Stimulated activated naive CD4-positive, alpha-beta T cell (primary cell): ENCODE measurements at regions not wholly inside any gene's neighbourhood (a gene's known extent, or its start where the extent isn't known, plus 50 kb on each side); places are given as distances from the start of the nearest gene placed in this dataset.

Experiments
- DNase-seq, 6 experiments: peaks; one replicate each; lab custom pipeline; 2025; lab: John Stamatoyannopoulos, UW

DNA sequence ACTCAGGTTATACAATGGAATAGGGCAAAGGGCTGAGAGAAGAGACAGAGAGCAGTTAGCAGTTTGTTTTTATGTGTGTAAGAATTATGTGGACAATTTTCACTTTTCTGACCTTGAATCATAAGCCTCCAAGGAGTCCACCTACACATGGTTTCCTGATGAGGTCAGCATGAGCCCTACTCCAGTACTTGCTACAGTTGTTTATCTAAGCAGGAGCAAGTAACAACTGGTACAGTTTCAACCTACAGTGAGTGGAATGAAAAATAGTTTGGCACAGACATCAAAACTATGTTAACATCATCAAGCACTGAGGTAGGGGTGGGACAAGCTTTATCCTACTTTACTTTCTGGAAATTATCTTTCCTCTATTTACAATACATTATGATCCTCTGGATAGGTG lies 426.7 kb upstream of the ID4 start:
- DNase-seq = no peak

DNA sequence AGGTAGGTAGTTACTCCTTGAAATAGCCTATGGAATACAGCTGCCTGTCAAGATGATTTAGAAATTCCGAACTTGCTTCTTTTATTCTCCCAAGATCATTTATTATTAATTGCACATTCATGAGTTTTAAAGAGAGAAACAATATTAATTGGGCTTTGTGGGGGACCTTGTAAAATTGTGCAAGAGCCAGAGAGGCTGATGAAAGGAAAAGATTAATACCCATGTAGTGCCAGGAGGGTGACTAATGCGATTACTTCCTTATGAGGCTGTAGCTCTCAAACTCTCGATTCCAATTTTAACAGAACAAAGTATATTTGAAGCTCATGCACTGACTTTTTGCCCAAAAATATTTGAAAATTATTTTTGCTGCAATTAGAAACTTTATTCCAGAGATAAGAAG lies 423.8 kb upstream of the ID4 start:
- DNase-seq = no peak

DNA sequence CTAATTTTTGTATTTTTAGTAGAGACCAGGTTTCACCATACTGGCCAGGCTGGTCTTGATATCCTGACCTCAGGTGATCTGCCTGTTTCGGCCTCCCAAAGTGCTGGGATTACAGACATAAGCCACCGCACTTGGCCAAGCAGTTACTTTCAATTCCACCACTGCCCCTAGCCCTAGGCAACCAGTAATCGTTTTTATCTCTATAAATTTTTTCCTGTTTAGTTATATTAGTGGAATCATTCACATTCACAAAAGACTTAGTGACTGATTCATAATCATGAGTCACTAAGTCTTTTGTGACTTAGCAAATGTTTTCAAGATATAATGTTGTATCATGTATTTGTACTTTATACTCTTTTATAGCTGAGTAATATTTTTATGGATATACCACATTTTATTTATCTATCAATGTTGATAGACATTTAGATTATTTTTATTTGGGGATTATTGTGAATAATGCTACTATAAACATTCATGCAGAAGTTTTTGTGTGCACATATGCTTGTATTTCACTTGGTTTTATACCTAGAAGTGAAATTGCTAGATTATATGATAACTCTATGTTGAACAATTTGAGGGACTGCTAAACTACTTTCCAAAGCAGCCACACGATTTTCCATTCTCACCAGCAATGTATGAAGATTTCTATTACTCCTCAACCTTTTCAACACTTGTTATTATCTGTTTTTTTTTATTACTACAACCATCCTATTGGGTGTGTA lies 421.4 kb upstream of the ID4 start:
- DNase-seq = no peak

DNA sequence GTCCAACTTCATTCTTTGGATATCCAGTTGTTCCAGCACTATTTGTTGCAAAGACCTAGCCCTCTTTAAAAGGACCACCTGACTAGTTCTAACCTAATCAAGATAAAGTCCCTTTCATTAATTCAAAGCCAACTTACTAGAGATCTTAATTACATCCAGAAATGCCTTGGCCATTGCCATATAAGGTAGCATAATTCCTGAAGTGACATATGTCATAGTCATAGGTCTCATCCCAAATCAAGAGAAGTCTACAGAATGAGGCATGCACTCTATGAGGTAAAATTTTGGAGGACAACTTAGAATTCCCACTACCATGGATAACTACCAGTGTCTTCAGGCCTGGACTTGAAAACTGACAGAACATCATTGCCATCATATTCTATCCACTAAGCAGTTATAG lies 420.4 kb upstream of the ID4 start:
- no peak for DNase-seq

DNA sequence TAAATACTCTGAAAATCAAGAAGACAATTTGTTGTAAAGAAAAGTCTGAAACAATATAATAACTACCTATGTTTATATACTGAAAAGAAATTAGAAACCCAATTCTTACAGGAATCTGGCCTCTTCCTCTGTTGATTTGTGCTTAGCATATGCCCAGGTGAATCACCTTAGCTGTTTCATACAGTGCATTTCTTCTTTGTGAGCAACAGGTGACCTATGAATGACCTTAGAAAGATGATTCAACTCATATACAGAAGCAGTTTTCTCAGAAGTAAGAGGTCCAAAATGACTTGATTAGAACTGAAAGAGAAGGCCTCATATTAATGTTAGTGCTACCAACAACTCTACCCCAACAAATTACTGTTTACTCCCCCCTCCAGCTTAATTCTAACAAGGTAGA lies 419.5 kb upstream of the ID4 start:
- no peak for DNase-seq

DNA sequence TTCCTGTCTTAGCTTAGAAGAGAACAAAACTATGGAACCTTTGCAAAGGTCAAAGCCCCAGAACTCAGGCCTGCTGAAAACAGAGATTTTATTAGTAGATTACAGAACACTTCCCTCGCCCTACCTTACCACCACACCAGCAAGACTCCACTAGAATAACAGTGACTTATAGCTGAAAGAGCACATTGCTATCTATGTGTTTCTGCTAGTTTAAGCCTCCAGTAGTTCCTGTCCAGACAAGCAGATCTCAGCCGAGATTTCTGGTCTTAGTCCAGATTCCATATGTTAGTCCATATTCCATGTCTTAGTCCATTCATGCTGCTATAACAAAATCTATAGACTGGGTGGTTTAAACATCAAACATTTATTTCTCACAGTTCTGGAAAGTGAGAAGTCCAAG lies 412.3 kb upstream of the ID4 start:
- no peak for DNase-seq

DNA sequence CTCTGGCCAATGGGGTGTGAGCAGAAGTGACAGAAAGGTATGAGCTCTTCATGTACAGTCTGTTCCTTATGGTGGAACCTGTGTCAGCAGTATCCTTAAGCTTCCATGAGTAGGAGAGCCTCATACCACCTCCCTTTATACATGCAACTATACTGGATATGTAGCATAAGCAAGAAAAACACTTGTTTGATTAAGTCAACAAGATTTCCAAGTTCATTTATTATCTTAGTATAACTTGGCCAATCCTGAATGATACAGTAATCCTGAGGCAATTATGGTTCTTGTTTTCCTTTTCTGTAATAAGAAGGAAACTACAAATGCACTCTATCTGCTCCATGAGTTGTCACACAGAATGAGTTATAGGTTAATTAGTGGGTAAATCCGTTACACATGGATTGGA lies 409.6 kb upstream of the ID4 start:
- no peak for DNase-seq

DNA sequence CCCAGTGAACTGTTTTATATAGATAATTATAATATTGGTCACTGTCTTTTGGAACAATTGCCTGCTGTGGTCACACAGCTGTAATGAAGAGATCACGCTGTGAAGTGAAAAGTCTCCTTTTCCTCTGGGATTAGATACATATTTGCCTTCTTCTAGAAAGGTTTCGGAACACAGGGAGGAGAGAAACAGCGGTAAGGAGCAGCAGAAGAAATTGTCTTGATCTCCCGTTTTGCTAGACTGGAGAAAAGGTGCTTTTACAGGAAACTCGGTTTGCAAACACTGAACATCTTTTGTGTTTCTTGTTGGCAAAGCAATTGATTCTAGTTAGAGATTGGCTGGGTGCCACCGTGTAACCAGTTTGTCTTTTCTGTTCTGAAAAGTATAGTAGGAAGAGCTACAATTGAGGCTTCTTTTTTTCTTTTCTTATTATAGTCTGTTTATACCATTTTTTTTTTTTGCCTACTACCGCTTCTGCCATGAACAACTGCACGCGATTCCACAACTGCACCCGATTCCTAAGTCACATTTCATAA lies 404.1 kb upstream of the ID4 start:
- DNase-seq = no peak

DNA sequence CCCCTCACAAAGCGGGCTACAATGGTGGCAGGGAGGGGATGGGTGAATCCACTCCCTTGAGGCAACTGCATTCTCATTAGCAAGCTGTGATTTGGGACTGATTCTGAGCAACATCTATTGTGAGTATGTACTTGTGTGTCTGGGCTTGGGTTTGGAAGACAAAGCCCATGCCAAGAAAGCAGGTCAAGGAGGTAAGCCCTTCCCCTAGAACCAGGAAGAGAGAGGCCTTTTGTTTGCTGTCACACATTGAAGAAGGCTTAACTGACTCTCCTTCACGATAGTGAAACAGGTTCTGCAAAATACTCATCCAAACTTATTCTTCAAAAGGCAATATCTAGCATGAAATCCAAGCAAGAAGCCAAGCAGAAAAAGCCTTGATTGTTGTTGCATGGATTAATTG lies 403.1 kb upstream of the ID4 start:
- no peak for DNase-seq

DNA sequence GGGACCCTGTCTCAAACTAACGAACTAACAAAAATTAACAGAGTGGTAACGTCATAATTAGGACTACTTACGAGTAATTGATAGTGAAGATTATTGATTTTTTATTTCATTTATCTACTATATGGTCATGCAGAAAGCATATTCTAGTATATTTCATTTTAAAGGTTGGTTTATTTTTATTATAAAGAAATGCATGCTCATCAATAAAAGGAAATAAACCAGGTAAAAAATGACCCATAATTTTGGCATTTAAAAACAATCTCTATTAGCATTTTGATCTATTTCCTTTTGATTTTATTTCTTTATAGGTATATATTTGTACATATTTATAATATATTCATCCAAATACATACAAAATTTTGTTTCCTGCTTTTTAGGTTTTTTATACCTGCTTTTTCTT lies 401.4 kb upstream of the ID4 start:
- DNase-seq = no peak

DNA sequence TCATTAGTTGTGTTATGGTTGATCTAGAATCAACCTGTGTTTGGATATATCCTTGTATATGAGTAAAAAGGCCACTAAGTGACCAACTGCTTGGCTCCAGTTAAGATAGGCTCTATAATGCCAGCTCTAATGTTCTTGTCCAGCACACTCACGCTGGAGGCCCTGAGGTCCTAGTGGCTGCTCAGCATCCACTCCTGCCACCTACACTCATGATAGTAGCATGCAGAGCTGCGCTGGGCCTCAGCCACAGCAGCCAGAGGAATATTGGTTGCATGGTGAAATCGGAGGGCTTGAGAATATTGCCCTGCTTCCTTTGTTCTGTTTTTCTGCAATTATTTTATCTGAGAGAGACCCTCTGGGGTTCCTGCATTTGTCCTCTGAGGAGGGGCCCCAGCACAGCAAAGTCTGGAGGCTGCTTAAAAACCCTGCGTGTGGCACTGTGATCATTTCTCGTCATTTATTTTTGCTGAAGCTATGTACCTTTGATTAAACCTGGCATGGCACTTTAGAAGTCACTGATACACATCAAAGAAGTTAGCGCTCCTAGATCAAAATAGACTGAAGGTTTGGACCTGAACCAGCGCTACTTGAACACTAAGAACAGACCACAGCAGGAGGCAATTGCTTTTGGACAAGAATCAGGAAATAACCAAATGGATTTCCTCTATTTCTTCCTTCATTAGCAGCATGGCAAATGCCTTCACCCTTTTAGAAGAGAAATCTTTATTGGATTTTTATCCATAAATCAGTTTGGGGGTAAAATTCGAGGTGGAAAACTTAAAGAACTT lies 398.4 kb upstream of the ID4 start:
- no peak for DNase-seq

DNA sequence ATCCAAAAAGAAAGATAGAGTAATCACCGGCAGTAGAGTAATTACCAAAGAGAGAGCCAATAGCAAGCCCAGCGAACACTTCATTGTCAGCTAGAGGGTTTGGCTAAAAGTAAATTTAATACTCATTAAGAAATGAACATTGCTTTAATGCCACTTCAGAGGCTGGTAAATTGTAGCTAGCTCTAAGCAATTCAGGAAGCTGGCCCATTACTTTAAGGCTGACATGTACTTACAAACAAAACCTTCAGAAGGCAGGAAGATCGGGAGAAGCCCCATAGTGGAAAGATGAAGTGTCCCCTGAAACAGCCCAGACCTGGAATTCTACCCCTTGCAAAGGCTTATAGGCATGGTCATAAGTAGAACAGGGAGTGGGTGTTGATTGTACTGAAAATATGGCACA lies 396.6 kb upstream of the ID4 start:
- no peak for DNase-seq

DNA sequence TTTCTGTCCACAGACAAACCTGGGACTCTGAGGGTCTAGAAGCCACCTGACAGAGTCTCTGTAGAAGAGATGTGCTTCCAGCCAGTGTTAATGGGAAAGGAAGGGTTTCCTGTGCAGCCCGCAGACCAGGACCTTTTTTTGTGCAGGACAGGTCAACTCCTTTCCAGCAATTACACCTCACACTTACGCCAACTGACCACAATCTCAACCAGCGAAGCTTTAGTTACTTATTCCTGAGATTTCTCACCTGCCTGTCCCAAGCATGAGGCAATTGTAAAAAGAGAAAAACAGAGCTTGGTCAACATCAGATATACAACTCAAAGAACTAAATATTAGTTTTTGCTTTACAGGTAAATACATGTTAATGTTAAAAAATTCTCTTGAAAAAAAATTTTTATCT lies 393.8 kb upstream of the ID4 start:
- DNase-seq = no peak

DNA sequence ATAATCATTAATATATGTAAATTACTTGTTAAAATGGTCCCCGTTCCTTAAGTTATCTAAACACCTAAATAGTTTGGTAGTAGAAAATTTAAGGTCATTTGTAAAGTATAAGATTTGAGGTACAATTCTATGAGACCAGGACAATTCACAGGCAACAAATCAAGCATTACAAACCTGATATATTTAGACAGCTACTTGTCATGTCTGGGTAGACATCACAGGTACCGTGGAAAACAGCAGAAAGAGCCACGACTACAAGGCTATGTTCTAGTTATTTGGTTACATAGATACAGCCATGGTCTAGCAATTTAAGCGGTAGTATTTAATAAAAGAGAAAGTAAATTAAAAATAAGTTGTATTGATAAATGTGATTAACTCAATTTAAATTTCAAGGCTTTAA lies 393.1 kb upstream of the ID4 start:
- no peak for DNase-seq

DNA sequence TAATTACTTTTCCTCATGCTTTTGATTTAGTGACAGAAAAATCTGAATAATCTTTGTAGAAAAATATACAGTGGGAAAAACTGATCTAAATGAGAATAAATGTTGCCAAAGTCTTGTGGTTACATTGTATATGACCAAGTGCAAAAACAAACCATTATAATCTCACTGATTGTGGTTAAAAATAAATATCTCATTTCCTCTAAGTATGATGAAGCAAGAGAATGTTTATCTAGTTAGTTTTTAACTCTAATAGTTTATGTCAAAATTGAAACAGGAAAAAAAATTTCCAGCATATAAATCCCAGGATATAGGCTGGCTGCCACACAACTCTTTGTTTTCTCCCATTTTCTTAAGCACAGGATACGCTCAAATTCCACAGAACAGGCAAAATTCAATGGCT lies 392.7 kb upstream of the ID4 start:
- DNase-seq = no peak

DNA sequence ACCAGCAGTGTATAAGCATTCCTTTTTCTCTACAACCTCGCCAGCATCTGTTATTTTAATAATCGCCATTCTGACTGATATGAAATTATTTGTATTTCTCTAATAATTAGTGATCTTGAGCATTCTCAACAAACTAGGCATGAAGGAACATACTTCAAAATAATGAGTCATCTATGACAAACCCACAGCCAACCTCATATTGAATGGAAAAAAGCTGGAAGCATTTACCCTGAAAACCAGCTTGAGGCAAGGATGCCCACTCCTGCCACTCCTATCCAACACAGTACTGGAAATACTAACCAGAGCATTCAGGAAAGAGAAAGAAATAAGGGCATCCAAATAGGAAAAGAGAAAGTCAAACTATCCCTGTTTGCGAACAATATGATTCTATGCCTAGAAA lies 390.6 kb upstream of the ID4 start:
- no peak for DNase-seq

DNA sequence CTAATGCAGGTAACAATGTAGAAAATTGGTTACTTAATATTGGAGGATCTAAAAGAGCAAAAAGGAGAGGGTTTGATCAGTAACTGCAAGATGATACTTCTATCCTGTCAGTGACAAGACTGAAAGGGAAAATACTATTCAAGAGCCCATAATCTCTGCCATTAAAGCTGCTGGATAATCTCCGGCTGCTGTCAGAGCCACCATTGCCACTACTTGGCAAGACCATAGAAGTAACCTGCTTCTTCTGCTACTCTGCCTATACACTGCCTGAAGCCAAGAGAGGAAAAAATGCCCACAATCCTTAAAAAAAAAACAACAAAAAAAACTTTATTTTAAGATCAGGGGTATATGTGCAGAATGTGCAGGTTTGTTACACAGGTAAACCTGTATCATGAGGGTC lies 386.5 kb upstream of the ID4 start:
- no peak for DNase-seq

DNA sequence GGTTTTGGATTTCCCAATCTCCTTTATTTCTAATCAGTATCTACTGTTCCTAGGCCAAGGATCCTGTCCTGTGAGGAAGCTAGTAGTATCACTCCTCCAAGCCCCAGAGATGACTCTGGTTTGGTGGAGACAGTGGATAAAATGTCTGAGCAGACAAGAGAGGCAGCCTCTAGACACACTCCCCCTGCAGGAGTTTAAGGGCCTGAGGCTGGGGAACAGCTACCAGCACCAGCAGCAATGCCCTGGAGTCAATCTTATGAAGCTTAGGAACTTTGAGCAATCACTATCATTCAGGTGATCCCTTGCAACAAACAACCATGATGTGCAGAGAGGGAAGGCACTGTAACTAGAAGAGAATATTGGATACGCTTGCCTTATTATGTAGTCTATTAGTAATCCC lies 384.7 kb upstream of the ID4 start:
- no peak for DNase-seq

DNA sequence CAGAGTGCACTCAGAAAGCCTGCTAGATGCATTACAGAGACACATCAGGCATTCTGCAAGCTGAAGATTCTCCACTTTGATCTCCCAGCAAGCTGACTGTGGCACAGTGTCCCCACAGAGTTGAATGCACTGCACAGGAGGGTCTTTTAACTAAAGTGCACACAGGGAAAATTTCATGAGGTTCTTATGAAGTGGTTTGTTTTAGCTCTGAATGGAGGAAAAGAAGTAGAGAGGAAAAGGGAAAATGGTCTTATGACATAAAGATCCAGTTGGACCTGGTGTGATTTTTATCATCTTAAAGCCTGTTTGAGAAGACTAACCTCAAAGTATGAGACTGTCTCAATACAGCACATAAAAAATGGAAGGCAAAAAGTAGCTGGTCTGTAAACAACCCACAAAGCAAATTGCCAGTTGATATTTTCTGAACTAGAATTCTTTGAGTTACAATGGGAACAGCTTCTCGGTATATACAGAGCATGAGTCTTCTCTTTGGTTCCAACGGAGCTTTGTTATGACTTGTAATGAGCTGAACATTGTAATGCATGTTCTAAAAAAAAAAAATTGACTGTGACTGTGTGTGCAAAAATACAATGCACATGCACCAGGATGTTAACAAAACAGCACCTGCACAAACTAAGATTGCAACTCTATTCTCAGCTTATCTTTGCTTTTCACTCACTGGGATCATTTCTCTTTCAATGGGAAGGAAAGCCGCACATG lies 383.0 kb upstream of the ID4 start:
- DNase-seq = no peak

DNA sequence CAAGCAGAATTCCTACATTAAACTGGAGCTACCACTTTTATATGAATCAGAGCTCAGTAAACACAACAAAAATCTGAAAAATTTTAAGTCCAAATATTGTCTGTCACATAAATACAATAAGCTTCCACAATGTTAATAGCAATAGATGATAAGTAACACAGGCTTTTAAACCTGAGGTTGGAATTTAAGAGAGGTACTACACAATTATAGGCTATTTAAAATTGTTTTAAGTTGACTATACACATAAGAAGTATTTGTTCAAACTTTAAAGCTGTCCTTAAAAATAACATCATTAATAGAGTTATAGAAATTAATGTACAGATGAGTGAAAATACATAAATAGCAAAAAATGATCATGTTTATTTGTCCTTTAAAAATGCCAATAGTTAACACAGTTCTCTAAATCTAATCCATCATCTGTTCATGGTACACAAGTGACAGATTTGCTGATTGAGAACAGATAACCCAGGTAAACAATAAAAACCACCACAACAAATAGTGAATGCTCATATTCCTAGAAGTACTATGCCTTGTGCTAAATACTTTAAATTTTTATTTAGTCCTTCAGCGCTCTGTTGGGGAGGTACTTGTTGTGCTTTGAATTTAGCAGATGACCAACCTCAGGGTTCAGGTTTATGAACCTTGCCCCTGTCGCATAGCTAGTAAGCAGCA lies 382.3 kb upstream of the ID4 start:
- DNase-seq = no peak

DNA sequence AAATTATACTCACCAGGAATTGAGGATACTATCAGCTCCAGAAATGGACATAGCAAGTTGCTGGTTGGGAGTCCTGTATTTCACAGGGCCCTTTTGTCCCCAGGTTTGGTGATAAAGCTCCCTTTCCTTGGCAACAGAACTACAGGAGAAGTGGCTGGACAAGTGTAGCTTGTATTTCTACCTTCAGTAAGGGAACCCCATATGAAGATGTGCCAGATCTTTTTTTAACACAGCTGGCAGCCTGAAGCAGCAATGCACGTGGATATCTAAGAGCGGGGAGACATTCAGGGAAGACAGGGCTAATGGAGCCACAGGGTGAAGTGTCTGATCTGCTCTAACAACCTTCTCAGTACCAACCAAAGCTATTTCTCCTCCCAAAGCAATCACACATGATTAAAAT lies 373.9 kb upstream of the ID4 start:
- no peak for DNase-seq

DNA sequence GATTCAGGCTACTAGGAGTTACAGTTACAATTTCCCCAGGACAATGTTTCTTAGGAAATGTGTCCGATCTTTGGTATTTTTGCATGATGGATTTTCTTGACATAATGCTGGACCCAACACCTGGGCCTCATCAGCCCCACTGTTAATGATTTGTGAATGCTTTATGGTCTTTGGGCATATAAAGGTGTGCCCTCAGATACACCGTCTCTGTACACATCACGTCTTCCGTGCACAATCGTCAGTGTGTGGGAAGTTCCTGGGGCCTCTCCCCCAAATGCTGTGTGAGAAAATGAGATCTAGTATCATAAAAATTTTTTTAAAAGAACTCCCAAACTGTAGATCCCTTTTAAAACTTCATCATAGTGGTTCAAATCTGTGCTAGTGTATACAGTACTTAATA lies 373.2 kb upstream of the ID4 start:
- no peak for DNase-seq
